A549 (cell line): ENCODE measurements at regions not wholly inside any gene's neighbourhood (a gene's known extent, or its start where the extent isn't known, plus 50 kb on each side); places are given as distances from the start of the nearest gene placed in this dataset.

ENCODE experiments used
- ATAC-seq, 2 experiments: fragments of 200-7000 bp in 1 of 2; fragments of >200 bp in 1 of 2; cut with Nextera tagmentation in 1 of 2; cut with Tn5 transposase in 1 of 2; 3 replicates each; pipeline versions ENCODE4 v1.8.0 to v1.9.1; 2018 to 2020; ENCODE audit warnings: mild to moderate bottlenecking in 1 of 2, moderate library complexity in 1 of 2
- CTCF ChIA-PET: fragments of 300-600 bp; sonication (Branson Sonifier 250); formaldehyde crosslinking; extraction: SDS; loops from one replicate; lab custom pipeline; 2021; ENCODE audit warnings: antibody characterized with exemption, inconsistent platforms; lab: Yijun Ruan, JAX
- POLR2A ChIA-PET: fragments of 350-600 bp; formaldehyde crosslinking; extraction: SDS; loops from one replicate; lab custom pipeline; 2021; ENCODE audit warnings: antibody characterized with exemption, inconsistent platforms; lab: Yijun Ruan, JAX
- DNase-seq, 2 experiments: peaks; one replicate each; pipeline versions ENCODE4 v3.0.0 to v3.0.0-alpha.2; 2011 to 2016; ENCODE audit warnings: low read depth in 1 of 2, low spot score in 1 of 2
- FAIRE-seq: peaks from 2 replicates; lab custom pipeline; 2011; peaks lifted over from hg19 to GRCh38; lab: Jason Lieb, UNC
- H3K27ac ChIP-seq, 2 experiments: fragments of >200 bp; sonication (Bioruptor Twin); formaldehyde crosslinking; 3 replicates each; pipeline ENCODE4 v1.5.1; 2016 to 2017
- H3K4me1 ChIP-seq: fragments of >200 bp; sonication (Bioruptor Twin); formaldehyde crosslinking; 3 replicates; pipeline ENCODE4 v1.6.1; 2016
- H3K4me2 ChIP-seq: fragments of >200 bp; sonication (Bioruptor Twin); formaldehyde crosslinking; 3 replicates; pipeline ENCODE4 v1.6.1; 2016
- H3K4me3 ChIP-seq: fragments of >200 bp; sonication (Bioruptor Twin); formaldehyde crosslinking; 3 replicates; pipeline ENCODE4 v1.5.1; 2016
- H3K9me3 ChIP-seq: fragments of >200 bp; sonication (Bioruptor Twin); formaldehyde crosslinking; 3 replicates; pipeline ENCODE4 v1.6.1; 2016
- CBX2 ChIP-seq: fragments of 200-600 bp; sonication (generic); IDR thresholded peaks from 2 replicates; pipeline ENCODE4 v1.6.1; 2016; ENCODE audit warnings: low read depth, mild to moderate bottlenecking, borderline replicate concordance
- CHD4 ChIP-seq: fragments of 200-600 bp; sonication (generic); IDR thresholded peaks from 2 replicates; pipeline ENCODE4 v1.6.1; 2016; ENCODE audit warnings: antibody characterized with exemption, mild to moderate bottlenecking, borderline replicate concordance
- CTCF ChIP-seq: fragments of >200 bp; sonication (Bioruptor Twin); formaldehyde crosslinking; IDR thresholded peaks from 3 replicates; pipeline ENCODE4 v1.5.1; 2016
- E2F6 ChIP-seq: IDR thresholded peaks from 2 replicates; pipeline ENCODE4 v1.6.1; 2012; ENCODE audit warnings: low read depth, borderline replicate concordance
- EHMT2 ChIP-seq: fragments of 200-600 bp; sonication (generic); IDR thresholded peaks from 2 replicates; pipeline ENCODE4 v1.6.1; 2016; ENCODE audit warnings: antibody characterized with exemption, low read depth, mild to moderate bottlenecking, moderate library complexity
- EP300 ChIP-seq, 2 experiments: fragments of >200 bp; sonication (Bioruptor Twin); formaldehyde crosslinking; IDR thresholded peaks; 2 replicates in 1 of 2; 3 replicates in 1 of 2; pipeline ENCODE4 v1.6.1; 2016 to 2017
- GATA3 ChIP-seq: IDR thresholded peaks from 2 replicates; pipeline ENCODE4 v1.6.1; 2012; ENCODE audit warnings: borderline replicate concordance
- HES2 ChIP-seq: fragments of >200 bp; sonication (Bioruptor Twin); formaldehyde crosslinking; IDR thresholded peaks from 2 replicates; pipeline ENCODE4 v1.6.1; 2016
- MYC ChIP-seq: IDR thresholded peaks from 2 replicates; pipeline ENCODE4 v1.6.1; 2012; ENCODE audit warnings: mild to moderate bottlenecking, inconsistent platforms, low read length, improper control_type of control experiment, borderline replicate concordance
- NFE2L2 ChIP-seq: fragments of 150-350 bp; conservative IDR thresholded peaks from 2 replicates; pipeline ENCODE4 v1.6.1; 2014; ENCODE audit warnings: low read length
- NPAS2 ChIP-seq: fragments of 250-450 bp; sonication (Bioruptor Pico); IDR thresholded peaks from 2 replicates; pipeline ENCODE4 v1.8.0; 2022; ENCODE audit warnings: mild to moderate bottlenecking, moderate library complexity, borderline replicate concordance
- NR3C1 ChIP-seq: fragments of >200 bp; sonication (Bioruptor Twin); formaldehyde crosslinking; IDR thresholded peaks from 3 replicates; pipeline ENCODE4 v1.6.1; 2017
- POLR2A ChIP-seq: IDR thresholded peaks from 2 replicates; pipeline ENCODE4 v1.6.1; 2012; ENCODE audit warnings: mild to moderate bottlenecking, low read length
- RARB ChIP-seq: fragments of 250-450 bp; sonication (Bioruptor Pico); IDR thresholded peaks from 2 replicates; pipeline ENCODE4 v1.8.0; 2021; ENCODE audit warnings: mild to moderate bottlenecking, moderate library complexity
- REST ChIP-seq: fragments of 200-600 bp; sonication (generic); IDR thresholded peaks from 2 replicates; pipeline ENCODE4 v1.6.1; 2016; ENCODE audit warnings: antibody characterized with exemption, mild to moderate bottlenecking, moderate library complexity
- SREBF2 ChIP-seq: fragments of 450-650 bp; IDR thresholded peaks from 2 replicates; pipeline ENCODE4 v1.6.1; 2014; ENCODE audit warnings: mild to moderate bottlenecking, moderate library complexity
- USF2 ChIP-seq: fragments of 450-650 bp; IDR thresholded peaks from 2 replicates; pipeline ENCODE4 v1.6.1; 2014; ENCODE audit warnings: antibody characterized with exemption
- WGBS: methylation state at CpG from one replicate; pipeline ENCODE4 v1.1.6; 2017; ENCODE audit errors: missing lambda C conversion rate; 5-methylcytosine and 5-hydroxymethylcytosine counted together
- TF ChIP-seq, protein P1 (sequence below): IDR thresholded peaks from 2 replicates; pipeline ENCODE4 v1.6.1; 2012
- TF ChIP-seq, protein P2 (sequence below): fragments of 150-350 bp; IDR thresholded peaks from 2 replicates; pipeline ENCODE4 v1.6.1; 2014; ENCODE audit warnings: low read depth, mild to moderate bottlenecking, low read length
- TF ChIP-seq, protein P3 (sequence below): fragments of 250-450 bp; sonication (Bioruptor Pico); IDR thresholded peaks from 2 replicates; pipeline ENCODE4 v1.5.0; 2021; ENCODE audit warnings: mild to moderate bottlenecking, moderate library complexity, borderline replicate concordance

DNA sequence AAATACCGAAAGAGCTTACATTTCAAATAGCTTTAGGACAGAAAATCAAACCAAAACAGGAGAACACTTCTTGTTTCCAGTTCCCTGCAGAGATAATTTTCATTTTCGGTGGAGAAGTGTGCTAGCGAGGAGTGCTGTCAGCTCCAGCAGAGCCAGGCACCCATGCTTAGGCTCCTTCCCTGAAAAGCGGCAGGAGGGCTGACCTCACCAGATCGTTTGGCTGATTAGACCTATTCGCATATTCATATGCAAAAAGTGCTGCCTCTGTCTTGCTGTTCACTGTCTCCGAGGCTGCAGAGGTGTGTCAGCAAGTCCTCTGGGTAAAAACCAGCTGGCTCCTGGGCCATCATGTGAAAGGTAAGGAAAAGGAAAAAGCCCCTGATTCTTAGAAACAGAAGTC, 225.8 kb upstream of the COPS8 start (continued):
- no peak for TF ChIP-seq CTCF
- no peak for TF ChIP-seq RARB (CRISPR knock-in tag)
- TF ChIP-seq, protein P1, sequence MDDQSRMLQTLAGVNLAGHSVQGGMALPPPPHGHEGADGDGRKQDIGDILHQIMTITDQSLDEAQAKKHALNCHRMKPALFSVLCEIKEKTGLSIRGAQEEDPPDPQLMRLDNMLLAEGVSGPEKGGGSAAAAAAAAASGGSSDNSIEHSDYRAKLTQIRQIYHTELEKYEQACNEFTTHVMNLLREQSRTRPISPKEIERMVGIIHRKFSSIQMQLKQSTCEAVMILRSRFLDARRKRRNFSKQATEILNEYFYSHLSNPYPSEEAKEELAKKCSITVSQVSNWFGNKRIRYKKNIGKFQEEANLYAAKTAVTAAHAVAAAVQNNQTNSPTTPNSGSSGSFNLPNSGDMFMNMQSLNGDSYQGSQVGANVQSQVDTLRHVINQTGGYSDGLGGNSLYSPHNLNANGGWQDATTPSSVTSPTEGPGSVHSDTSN = no peak
- no peak for TF ChIP-seq MYC
- TF ChIP-seq HES2 = no peak
- no peak for TF ChIP-seq EHMT2
- no peak for TF ChIP-seq CHD4
- no peak for TF ChIP-seq NR3C1
- no peak for TF ChIP-seq USF2
- no peak for TF ChIP-seq NFE2L2
- no peak for TF ChIP-seq NPAS2 (CRISPR knock-in tag)
- no peak for TF ChIP-seq CBX2
- TF ChIP-seq, all 56 proteins: peak for 0

DNA sequence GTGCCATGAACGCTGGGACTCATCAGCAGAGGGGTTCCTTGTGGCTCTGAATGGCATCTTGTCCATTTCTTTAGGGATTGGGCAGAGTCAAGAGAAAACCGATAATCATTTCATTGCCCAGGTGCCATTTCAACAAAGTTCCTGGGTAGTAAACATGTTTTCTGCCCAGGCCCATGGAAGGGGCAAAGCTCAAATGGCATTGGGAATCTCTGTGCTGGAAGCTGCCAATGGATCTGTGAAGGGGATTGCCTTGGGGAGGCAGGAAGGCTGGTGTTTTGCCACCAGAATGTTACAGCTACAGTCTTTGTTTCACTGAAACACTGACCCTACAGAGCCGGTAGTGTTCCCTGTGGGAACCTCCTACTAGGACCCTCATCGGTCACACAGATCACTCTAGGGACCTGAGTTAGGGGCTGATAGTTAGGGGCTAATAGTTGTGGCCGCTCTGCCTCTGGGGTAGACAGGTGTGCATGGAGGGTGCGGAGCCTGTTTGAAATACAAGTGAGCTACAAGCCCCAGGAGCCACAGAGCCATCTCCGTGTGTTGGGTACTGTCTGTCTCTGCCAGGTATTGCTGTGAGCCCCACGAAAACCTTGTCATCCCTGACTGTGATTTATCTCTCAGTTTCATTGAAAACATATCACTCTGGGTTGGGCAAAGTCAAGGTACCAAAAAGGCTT, 224.4 kb upstream of the COPS8 start:
- ATAC-seq (no peak), DNase-seq (no peak), FAIRE-seq (no peak)
- ChIA-PET CTCF (interaction anchor here (0.6 to 0.9 kb wide), 3 partner anchors 24 to 242 kb away, joined by 3 to 4 read pairs (median 3); no protein-coding TSS in a partner anchor), POLR2A (no interaction called here)
- H3K4me2 ChIP-seq = no peak overlapping the region
- no peak overlapping the region for H3K4me3 ChIP-seq
- TF ChIP-seq REST (no peak), SREBF2 (no peak), E2F6 (no peak), EP300 (IDR thresholded peaks at IDR 0.05) (no peak), CTCF (no peak), POLR2A (no peak), GATA3 (no peak)
- TF ChIP-seq, protein P2, sequence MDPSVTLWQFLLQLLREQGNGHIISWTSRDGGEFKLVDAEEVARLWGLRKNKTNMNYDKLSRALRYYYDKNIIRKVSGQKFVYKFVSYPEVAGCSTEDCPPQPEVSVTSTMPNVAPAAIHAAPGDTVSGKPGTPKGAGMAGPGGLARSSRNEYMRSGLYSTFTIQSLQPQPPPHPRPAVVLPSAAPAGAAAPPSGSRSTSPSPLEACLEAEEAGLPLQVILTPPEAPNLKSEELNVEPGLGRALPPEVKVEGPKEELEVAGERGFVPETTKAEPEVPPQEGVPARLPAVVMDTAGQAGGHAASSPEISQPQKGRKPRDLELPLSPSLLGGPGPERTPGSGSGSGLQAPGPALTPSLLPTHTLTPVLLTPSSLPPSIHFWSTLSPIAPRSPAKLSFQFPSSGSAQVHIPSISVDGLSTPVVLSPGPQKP = no peak
- TF ChIP-seq, protein P3, sequence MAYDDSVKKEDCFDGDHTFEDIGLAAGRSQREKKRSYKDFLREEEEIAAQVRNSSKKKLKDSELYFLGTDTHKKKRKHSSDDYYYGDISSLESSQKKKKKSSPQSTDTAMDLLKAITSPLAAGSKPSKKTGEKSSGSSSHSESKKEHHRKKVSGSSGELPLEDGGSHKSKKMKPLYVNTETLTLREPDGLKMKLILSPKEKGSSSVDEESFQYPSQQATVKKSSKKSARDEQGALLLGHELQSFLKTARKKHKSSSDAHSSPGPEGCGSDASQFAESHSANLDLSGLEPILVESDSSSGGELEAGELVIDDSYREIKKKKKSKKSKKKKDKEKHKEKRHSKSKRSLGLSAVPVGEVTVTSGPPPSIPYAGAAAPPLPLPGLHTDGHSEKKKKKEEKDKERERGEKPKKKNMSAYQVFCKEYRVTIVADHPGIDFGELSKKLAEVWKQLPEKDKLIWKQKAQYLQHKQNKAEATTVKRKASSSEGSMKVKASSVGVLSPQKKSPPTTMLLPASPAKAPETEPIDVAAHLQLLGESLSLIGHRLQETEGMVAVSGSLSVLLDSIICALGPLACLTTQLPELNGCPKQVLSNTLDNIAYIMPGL (CRISPR knock-in tag) = no peak
- no peaks in the 10 kb centered on the region for H3K4me1 ChIP-seq
- 44% methylated on average over 8 of the region's 8 CpGs for WGBS
- H3K9me3 ChIP-seq = no peaks in the 10 kb centered on the region
- no peak overlapping the region for H3K27ac ChIP-seq
